C1 segment of cervical spinal cord (tissue), 14 donors: ENCODE measurements at regions not wholly inside any gene's neighbourhood (a gene's known extent, or its start where the extent isn't known, plus 50 kb on each side); places are given as distances from the start of the nearest gene placed in this dataset.

Experiments used
- DNase-seq, 14 donors: peaks; one replicate each; lab custom pipeline; 2025; lab: John Stamatoyannopoulos, UW

DNA sequence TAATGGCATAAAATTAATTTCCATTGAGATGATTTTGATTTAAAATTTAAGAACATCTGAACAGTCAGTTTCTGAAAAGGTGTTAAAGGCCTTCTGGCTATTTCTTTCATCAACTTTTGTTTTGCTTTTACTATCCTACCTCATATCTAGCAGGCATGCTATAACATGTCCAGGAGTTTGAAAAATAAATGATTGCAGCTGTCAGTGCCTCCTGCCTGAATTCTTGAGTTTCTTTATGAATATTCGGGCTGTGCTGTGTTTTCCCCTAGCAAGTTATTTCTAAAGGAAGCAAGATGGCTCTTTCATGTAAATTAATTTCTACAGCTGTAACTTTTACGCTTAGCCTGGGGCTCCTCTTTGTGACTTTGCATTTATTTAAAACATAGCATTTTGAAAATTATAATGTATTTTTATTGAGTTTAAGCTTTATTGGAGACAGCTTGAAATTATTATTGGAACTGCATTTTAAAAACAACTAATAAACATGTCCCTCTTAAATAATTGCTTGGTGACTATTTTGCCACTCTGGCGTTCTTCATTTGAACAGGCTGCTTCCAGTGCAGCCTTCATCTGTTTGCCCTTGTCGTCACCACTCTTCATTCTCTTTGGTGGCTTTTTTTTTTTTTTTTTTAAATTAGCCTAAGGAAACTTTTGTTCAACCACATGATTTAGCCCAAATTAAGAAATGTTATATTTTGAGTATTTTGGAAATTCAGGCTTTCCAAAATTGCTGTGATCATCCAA, 1083.4 kb upstream of the LRRN3 start:
- DNase-seq, result no peak

DNA sequence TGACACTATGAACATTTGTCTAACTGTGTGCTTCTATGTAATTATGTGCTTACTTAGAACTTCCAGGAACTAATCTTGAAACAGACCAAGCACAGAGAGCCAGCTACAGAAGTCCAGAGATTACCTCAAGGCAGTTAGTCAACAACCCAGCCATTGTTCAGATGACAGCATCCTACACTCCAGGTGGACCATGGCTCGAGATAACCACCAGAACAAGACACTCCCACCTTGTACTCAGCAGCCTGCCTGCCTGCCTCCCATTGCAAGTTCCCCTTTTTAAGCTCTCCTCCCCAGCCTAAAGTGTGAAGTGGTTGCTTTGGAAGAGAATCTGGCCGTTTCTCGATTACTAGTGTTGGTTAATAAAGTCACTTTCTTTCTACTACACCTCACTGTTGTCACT, 1080.6 kb upstream of the LRRN3 start:
- no peak for DNase-seq

DNA sequence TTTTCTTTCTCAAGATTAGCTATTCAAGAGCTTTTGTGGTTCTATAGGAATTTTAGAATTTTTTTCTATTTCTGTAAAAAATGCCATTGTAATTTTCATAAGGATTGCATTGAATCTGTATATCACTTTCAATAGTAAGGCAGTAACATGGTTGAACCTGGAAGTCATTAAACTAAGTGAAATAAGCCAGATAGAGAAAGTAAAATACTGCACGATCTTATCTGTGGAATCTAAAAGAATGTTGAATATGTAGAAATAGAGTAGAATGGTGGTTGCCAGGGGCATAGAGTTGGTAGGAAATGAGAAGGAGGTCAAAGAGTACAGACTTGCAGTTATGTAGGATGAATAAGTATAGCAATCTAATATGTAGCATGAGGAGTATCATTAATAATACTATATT, 1073.5 kb upstream of the LRRN3 start:
- no peak for DNase-seq

DNA sequence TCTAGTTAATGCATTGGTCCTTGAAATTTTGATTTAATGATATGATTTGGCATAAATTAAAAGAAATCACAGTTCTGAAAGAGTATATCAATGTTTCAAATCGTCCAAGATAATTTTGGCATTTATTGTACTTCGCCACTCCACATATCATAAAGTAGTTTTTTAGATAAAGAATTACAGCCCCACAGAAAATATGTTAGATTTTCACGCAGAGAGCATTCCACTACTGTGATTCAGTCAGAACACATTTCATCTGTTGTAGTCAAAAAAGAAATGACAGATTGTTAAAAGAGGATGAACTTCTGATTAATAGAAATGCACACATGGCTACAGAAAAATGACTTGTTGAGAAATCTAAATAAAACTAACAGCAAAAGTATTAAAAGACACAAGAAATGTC, 1063.5 kb upstream of the LRRN3 start:
- no peak for DNase-seq

DNA sequence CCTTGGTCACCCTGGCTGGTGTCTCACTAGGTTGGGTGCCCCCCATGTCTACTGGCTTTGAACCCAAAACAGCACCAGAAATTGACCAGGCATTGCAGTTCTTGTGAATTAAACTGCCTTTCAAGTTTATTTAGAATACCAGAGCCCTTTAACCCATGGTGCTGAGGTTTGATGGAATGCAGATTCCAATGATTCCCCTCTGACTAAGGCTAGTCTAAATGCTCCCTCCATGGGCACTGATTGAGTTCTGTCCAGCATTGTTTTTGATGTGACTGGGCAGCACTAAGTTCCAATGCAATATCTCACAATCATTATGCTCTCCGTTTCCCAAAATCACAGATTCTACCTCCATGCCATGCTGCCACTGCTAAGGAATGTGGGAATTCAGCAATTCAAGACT, 1047.4 kb upstream of the LRRN3 start:
- no peak for DNase-seq

DNA sequence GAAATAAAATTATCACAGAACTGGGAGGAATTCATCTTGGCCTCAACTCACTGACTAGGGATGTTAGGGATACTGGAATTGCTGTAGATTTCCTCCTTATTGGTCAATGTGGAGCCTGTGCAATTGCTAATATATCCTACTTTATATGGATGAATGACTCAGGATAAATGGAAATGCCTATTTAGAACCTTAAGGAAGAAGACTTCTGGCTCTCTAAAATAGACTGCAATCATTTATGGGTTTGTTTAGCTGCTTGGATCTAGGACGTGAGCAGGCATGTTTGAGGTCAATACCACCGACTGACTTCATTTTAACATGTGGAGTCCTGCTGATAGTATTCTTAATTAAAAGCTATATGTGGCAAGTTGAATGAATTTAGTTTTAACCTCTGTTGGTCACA, 1040.1 kb upstream of the LRRN3 start:
- DNase-seq, result no peak

DNA sequence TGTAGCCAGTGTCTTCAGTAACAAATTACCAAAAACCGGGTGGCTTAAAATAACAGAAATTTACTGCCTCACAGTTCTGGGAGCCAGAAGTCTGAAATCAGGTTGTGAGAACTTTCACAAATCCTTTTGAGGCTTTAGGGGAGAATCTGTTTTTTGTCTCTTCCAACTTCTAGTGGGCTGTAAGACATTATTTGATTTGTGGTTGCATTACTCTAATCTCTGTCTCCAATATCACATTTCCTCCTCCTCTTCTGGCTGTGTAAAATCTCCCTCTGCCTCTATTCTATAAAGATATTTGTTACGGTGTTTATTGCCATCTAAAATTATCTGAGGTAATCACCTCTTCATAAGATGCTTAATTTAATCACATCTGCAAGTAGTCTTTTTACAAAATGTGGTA, 1039.6 kb upstream of the LRRN3 start:
- DNase-seq, result no peak

DNA sequence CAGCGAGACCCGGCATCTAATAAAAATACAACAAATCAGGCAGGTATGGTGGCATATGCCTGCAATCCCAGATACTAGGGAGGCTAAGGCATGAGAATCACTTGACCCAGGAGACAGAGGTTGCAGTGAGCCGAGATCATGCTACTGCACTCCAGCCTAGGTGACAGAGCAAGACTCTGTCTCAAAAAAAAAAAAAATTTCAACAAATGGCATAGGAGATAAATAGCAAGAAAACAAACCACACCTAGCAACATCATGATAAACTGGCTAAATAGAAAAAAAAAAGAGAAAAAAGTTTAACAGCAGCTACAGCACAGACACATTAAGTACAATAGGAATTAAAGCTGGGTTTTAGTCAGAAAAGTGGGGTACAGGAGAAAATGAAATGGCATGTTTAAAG, 1034.6 kb upstream of the LRRN3 start:
- DNase-seq, result no peak

DNA sequence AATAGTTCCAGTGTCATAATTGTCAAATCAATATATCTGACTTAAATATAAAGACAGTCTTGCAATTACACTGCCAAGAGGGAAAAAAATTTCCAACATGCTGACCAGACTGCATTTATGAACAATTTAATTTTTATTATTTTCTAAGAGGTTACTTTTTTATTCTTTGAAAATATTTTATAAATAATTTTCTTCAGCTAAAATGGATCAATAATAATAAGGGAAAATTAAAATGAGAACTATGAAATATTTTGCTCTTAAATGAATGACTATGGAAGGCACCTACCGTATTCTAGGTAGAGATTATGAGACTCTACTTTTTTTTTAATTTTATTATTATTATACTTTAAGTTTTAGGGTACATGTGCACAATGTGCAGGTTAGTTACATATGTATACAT, 1032.5 kb upstream of the LRRN3 start:
- DNase-seq, result no peak

DNA sequence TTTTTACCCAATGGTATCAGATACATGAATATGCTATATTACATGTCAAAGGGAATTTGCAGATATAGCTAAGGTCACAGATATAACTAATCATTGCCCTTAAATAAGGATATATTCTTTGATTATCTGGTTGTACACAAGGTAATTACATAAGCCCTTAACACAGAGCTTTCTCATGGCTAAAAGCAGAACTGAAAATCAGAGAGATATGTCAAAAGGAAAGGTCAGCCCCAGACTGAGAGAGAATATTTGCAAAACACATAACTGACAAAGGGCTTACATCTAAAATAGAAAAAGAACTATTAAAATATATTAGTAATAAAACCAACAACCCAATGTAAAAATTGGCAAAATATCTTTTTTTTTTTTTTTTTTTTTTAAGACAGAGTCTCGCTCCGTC, 1029.5 kb upstream of the LRRN3 start:
- no peak for DNase-seq

DNA sequence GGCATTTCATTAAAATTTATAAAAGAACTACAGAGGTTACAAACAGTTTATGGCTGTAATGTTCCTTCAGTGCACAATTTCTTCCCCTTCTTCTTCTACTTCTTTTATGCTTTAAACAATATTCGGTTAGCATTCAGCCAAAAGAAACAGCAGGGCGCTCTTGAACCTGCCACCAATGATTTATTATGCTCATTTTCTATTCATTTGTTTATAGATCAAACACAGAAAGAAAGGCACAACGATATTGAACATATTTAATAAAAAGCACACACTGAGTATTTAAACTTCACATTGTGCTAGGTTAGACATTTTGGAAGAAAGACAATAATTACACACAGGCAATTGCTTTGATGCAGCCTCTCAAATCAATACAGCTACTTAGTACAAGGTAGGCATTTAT, 1025.8 kb upstream of the LRRN3 start:
- DNase-seq, result no peak

DNA sequence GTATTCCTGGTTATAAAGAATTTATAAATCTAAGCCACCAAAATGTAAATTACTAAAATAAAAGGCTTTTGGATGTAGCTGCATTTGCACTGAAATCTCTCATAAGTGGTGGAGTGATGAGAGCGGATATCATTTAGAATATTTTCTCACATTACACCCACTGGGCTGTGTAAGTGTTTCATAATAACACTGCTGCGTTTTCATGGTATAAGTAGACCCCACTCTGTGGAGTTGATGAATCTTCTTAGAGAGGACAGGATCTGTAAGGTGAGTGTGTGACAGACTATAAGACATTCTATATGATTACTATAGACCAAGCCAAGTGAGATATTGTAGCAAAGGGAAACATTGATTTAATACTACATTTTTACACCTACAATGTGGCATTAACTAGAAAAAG, 1024.1 kb upstream of the LRRN3 start:
- no peak for DNase-seq

DNA sequence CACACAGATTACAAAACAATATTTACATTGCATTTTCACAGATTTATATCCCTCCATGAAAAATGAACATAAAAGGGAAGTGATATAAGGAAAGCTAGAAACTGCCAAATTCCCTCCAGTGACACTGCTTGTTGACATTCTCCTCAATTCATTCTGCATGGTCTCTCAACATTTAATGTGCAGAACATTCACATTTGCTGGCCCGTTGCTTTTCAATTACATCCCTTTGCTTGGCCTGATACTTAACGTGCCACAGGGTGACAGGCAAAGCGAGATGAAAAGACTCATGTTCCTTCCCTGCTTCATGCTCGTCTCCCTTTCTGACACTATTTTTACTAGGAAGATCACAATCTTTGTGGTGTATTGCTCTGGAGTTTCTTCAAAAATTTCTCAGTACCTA, 1019.7 kb upstream of the LRRN3 start:
- DNase-seq, result no peak

DNA sequence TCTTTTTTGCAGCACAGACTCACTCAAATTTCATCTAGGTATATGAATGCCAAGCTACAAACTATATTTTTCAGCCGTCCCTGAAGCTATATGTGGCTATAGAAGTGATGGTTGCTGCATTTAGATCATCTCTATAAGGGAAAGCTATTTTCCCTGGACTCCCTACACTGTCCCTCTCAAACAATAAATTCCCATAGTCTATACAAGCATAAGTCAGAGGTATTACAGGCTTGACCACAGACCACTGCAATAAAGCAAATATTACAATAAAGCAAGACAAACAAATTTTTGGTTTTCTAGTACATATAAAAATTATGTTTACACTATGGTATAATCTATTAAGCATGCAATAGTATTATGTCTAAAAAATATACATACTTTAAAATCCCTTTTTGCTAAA, 1015.5 kb upstream of the LRRN3 start:
- no peak for DNase-seq

DNA sequence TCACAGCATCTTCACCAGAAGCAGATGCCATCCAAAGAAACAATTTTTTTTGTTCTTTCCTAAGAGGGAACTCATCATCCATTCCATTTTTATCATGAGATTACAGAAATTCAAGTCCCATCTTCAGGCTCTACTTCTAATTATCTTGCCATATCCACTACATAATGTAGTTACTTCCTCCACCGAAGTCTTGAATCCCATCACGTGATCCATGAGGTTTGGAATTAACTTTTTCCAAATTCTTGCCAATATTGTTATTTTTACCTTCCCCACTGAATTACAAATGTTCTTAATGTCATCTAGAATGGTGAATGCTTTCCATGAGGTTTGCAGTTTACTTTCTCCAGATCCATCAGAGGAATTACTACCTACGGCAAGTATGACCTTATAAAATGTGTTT, 1014.7 kb upstream of the LRRN3 start:
- DNase-seq, result no peak

DNA sequence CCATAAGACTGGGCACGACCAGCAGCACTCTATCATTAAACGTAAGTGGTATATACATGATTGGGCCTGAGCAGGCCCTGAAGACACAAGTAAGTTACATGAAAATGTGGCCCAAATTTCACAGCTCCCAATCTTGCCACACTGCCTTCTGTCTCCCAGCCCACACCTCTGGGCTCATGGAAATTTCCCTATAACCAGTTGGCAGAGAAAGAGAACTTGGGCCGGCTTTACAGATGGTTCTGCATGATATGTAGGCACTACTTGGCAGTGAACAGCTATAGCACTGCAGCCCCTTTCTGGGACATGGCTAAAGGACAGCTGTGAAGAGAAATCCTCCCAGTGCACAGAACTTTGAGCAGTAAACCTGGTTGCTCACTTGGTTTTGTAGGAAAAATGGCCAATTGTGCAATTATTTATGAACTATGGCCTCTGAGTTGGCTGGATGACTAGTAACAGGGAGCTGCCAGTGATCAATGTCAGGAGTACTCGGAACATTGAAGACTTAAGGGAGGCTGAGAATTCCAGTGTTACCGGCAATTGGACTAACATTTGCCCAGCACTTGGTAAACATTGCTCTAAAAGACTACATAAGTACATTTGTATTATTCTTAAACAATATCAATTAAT, 1006.6 kb upstream of the LRRN3 start:
- no peak for DNase-seq

DNA sequence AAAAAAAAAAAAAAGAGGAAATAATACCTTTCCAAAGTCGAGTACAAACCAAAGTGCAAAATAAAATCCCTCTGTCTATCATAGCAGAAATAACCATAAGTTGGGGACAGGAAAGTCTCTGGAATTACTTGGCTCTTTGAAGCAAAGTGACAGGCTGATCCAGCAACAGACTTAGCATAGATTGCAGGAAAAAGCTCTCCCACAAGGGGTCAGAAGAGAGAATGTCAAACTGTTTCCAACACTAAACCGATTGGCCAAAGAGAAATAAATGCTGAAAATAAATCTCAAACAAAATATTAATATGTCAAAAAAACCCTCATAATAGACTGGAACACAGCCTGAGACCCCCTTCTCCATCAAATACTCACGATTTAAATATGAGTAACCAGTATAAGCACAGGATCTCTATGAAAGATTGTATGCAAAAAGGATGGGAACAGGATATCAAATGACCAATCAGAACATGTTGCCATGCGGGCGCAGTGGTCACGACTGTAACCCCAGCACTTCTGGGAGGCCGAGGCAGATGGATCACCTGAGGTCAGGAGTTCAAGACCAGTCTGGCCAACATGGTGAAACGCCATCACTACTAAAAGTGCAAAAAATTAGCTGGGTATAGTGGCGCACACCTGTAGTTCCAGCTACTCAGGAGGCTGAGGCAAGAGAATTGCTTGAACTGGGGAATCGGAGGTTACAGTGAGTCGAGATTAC, 1000.7 kb upstream of the LRRN3 start:
- DNase-seq, result no peak

DNA sequence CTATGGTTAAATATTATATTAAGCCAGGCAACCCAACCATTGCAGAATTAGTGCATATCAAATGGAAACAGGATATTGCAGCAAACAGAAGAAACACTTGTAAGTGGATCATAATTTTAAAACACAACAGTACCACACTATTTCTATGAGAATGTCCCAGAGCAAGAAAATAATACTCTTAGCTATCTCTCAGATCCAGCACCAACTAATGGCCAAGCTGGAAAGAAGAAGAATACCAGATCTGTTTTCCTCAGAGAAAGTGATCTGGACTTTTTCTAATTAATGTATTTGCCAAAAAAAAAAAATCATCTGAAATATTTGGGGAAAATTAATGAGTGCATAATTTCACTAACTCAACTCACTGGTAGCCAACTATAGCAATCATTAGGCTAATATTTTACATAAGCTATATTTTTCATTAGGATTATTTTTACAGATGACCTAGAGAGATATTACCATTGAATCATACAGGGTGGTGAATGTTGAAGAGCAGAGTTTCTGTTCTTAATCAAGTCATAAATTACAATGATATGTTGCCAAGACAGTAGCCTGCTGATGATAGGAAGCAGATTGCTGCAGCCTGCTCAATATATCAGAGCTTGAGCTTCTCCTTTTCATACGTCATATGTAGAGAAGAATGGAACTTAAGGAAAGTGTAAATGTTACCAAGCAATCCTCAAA, 995.4 kb upstream of the LRRN3 start:
- no peak for DNase-seq

DNA sequence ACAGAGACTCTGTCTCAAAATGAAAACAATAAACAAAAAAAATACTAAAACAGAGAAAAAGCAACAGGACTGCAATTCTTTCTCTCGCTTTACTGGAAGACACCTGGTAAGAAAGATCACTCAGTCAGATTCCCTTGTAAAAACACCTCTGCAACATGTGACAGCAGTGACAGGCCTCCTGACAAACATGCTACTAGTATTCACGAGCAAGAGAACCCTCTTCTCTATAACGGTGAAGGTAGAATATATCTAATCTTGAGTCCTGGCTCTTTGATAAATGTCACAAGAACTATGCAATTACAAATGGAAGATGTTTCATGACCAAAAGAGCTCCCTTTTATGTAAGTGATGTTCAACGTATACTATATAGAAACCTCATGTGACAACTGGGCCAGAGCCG, 986.7 kb upstream of the LRRN3 start:
- no peak for DNase-seq

DNA sequence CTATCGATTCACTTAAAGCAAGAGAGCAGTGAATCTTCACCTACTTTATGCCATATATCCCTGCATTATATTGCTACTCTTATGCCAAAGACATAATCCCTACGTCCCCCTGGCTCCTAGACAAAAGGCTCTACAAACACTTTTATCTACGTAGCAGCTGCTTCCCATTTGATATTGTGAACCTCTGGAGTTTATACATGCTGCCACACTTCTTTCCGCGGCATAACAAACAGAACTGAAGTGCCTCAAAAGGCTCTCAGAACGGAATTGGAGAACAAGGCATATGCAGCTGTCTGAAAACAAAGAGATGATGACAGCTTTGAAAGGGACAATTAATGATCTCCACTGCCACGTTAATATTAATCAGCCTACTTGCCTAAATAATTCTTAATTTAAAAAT, 985.6 kb upstream of the LRRN3 start:
- no peak for DNase-seq

DNA sequence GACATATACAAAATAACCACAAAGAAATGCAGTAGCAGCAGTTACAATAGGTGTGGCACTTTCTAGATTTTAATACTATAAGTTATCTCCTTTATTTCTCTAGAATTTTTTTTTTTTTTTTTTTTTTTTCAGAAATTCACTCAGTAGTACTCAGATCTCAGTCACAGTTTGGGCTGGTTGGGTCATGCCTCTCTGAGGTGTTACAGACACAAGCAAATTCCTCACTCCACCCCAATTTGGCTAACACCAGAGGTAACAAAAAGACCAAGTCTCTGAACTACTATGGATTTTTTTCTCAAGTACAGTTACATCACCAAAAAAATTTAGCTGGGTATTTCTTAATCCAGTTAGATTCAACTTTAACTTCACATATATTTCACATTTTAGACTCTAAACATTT, 985.1 kb upstream of the LRRN3 start:
- DNase-seq, result no peak

DNA sequence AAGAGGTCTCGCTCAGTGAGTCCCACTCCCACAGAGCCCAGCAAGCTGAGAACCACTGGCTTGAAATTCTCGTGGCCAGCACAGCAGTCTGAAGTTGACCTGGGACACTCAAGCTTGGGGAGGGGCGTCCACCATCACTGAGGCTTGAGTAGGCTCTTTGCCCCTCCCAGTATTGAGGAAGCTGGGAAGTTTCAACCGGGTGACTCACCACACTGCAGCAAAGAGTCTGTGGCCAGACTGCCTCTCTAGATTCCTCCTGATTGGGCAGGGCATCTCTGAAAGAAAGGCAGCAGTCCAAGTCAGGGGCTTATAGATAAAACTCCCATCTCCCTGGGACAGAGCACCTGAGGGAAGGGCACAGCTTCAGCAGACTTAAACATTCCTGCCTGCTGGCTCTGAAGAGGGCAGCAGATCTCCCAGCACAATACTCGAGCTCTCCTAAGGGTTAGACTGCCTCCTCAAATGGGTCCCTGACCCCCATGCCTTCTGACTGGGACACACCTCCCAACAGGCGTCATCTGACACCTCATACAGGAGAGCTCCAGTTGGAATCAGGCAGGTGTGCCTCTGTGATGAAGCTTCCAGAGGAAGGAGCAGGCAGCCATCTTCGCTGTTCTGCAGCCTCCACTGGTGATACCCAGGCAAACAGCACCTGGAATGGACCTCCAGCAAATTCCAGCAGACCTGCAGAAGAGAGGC, 970.9 kb upstream of the LRRN3 start:
- no peak for DNase-seq
